ENCODE measurements at regions not wholly inside any gene's neighbourhood (a gene's known extent, or its start where the extent isn't known, plus 50 kb on each side); places are given as distances from the start of the nearest gene placed in this dataset.
A peak's percentile ranks its signal among the peaks of the same experiment; 100 is the strongest.

- TF ChIP-seq YY1 (IDR thresholded peaks at IDR 0.05; ENCODE audit: insufficient read depth, insufficient read length) = no peak
- TF ChIP-seq SUZ12 (IDR thresholded peaks at IDR 0.05; ENCODE audit: extremely low read depth, insufficient read depth, insufficient read length) = no peak
- TF ChIP-seq ZNF274 (IDR thresholded peaks at IDR 0.05; ENCODE audit: low read depth, low read length) = no peak
- DNase-seq (ENCODE audit: low read depth, low spot score) = no peak
- Histone ChIP-seq H3K4me3 (ENCODE audit: insufficient read length, low read depth) (no peak overlapping the region), H3K4me1 (ENCODE audit: insufficient read depth, insufficient read length) (no peaks in the 10 kb centered on the region), H3K27me3 (ENCODE audit: insufficient read depth, insufficient read length) (no peaks in the 10 kb centered on the region), H3K36me3 (ENCODE audit: insufficient read depth, insufficient read length, low read length) (no peaks in the 10 kb centered on the region), H3K9me3 (ENCODE audit: insufficient read depth, low read length) (no peaks in the 10 kb centered on the region), H3K9ac (ENCODE audit: insufficient read length, low read depth) (no peak overlapping the region)
Observed at GRCh38 chr10:2938869-2939268, 128.5 kb upstream of the PFKP start.

- Histone ChIP-seq H3K9me3 (ENCODE audit: insufficient read depth, low read length) (no peaks in the 10 kb centered on the region), H3K4me1 (ENCODE audit: insufficient read depth, insufficient read length) (no peaks in the 10 kb centered on the region), H3K27me3 (ENCODE audit: insufficient read depth, insufficient read length) (no peaks in the 10 kb centered on the region), H3K9ac (ENCODE audit: insufficient read length, low read depth) (no peak overlapping the region), H3K36me3 (ENCODE audit: insufficient read depth, insufficient read length, low read length) (no peaks in the 10 kb centered on the region), H3K4me3 (ENCODE audit: insufficient read length, low read depth) (no peak overlapping the region)
- DNase-seq (ENCODE audit: low read depth, low spot score) = no peak
- TF ChIP-seq ZNF274 (IDR thresholded peaks at IDR 0.05; ENCODE audit: low read depth, low read length) (no peak), SUZ12 (IDR thresholded peaks at IDR 0.05; ENCODE audit: extremely low read depth, insufficient read depth, insufficient read length) (no peak), YY1 (IDR thresholded peaks at IDR 0.05; ENCODE audit: insufficient read depth, insufficient read length) (no peak)
Observed at GRCh38 chr10:2936816-2937215, 130.5 kb upstream of the PFKP start.

GRCh38 chr10:2935647-2936386 lies 131.5 kb upstream of the PFKP start:
- Histone ChIP-seq H3K27me3 (ENCODE audit: insufficient read depth, insufficient read length) (no peaks in the 10 kb centered on the region), H3K4me3 (ENCODE audit: insufficient read length, low read depth) (no peak overlapping the region), H3K9ac (ENCODE audit: insufficient read length, low read depth) (no peak overlapping the region), H3K4me1 (ENCODE audit: insufficient read depth, insufficient read length) (no peaks in the 10 kb centered on the region), H3K9me3 (ENCODE audit: insufficient read depth, low read length) (no peaks in the 10 kb centered on the region), H3K36me3 (ENCODE audit: insufficient read depth, insufficient read length, low read length) (no peaks in the 10 kb centered on the region)
- no peak for DNase-seq (ENCODE audit: low read depth, low spot score)
- TF ChIP-seq ZNF274 (IDR thresholded peaks at IDR 0.05; ENCODE audit: low read depth, low read length) = no peak
- TF ChIP-seq SUZ12 (IDR thresholded peaks at IDR 0.05; ENCODE audit: extremely low read depth, insufficient read depth, insufficient read length) = no peak
- no peak for TF ChIP-seq YY1 (IDR thresholded peaks at IDR 0.05; ENCODE audit: insufficient read depth, insufficient read length)

GRCh38 chr10:2933924-2934323 lies 133.4 kb upstream of the PFKP start:
- Histone ChIP-seq H3K4me3 (ENCODE audit: insufficient read length, low read depth) (no peak overlapping the region), H3K36me3 (ENCODE audit: insufficient read depth, insufficient read length, low read length) (no peaks in the 10 kb centered on the region), H3K9ac (ENCODE audit: insufficient read length, low read depth) (no peak overlapping the region), H3K9me3 (ENCODE audit: insufficient read depth, low read length) (no peaks in the 10 kb centered on the region), H3K27me3 (ENCODE audit: insufficient read depth, insufficient read length) (no peaks in the 10 kb centered on the region), H3K4me1 (ENCODE audit: insufficient read depth, insufficient read length) (no peaks in the 10 kb centered on the region)
- no peak for DNase-seq (ENCODE audit: low read depth, low spot score)
- no peak for TF ChIP-seq ZNF274 (IDR thresholded peaks at IDR 0.05; ENCODE audit: low read depth, low read length)
- TF ChIP-seq YY1 (IDR thresholded peaks at IDR 0.05; ENCODE audit: insufficient read depth, insufficient read length) = no peak
- TF ChIP-seq SUZ12 (IDR thresholded peaks at IDR 0.05; ENCODE audit: extremely low read depth, insufficient read depth, insufficient read length) = no peak

GRCh38 chr10:2933519-2933918 lies 133.8 kb upstream of the PFKP start:
- Histone ChIP-seq H3K9me3 (ENCODE audit: insufficient read depth, low read length) (no peaks in the 10 kb centered on the region), H3K4me1 (ENCODE audit: insufficient read depth, insufficient read length) (no peaks in the 10 kb centered on the region), H3K27me3 (ENCODE audit: insufficient read depth, insufficient read length) (no peaks in the 10 kb centered on the region), H3K4me3 (ENCODE audit: insufficient read length, low read depth) (no peak overlapping the region), H3K9ac (ENCODE audit: insufficient read length, low read depth) (no peak overlapping the region), H3K36me3 (ENCODE audit: insufficient read depth, insufficient read length, low read length) (no peaks in the 10 kb centered on the region)
- no peak for DNase-seq (ENCODE audit: low read depth, low spot score)
- no peak for TF ChIP-seq YY1 (IDR thresholded peaks at IDR 0.05; ENCODE audit: insufficient read depth, insufficient read length)
- TF ChIP-seq SUZ12 (IDR thresholded peaks at IDR 0.05; ENCODE audit: extremely low read depth, insufficient read depth, insufficient read length) = no peak
- no peak for TF ChIP-seq ZNF274 (IDR thresholded peaks at IDR 0.05; ENCODE audit: low read depth, low read length)

- Histone ChIP-seq H3K36me3 (ENCODE audit: insufficient read depth, insufficient read length, low read length) (no peaks in the 10 kb centered on the region), H3K4me1 (ENCODE audit: insufficient read depth, insufficient read length) (no peaks in the 10 kb centered on the region), H3K9ac (ENCODE audit: insufficient read length, low read depth) (no peak overlapping the region), H3K27me3 (ENCODE audit: insufficient read depth, insufficient read length) (no peaks in the 10 kb centered on the region), H3K9me3 (ENCODE audit: insufficient read depth, low read length) (no peaks in the 10 kb centered on the region), H3K4me3 (ENCODE audit: insufficient read length, low read depth) (no peak overlapping the region)
- TF ChIP-seq ZNF274 (IDR thresholded peaks at IDR 0.05; ENCODE audit: low read depth, low read length) = no peak
- no peak for TF ChIP-seq SUZ12 (IDR thresholded peaks at IDR 0.05; ENCODE audit: extremely low read depth, insufficient read depth, insufficient read length)
- no peak for TF ChIP-seq YY1 (IDR thresholded peaks at IDR 0.05; ENCODE audit: insufficient read depth, insufficient read length)
- no peak for DNase-seq (ENCODE audit: low read depth, low spot score)
Observed at GRCh38 chr10:2933071-2933470, 134.3 kb upstream of the PFKP start.

- H3K4me3 ChIP-seq (ENCODE audit: insufficient read length, low read depth) = no peak overlapping the region
- no peaks in the 10 kb centered on the region for H3K27me3 ChIP-seq (ENCODE audit: insufficient read depth, insufficient read length)
- no peaks in the 10 kb centered on the region for H3K9me3 ChIP-seq (ENCODE audit: insufficient read depth, low read length)
- DNase-seq (ENCODE audit: low read depth, low spot score) = peak; percentile 11
- H3K36me3 ChIP-seq (ENCODE audit: insufficient read depth, insufficient read length, low read length) = no peaks in the 10 kb centered on the region
- TF ChIP-seq YY1 (IDR thresholded peaks at IDR 0.05; ENCODE audit: insufficient read depth, insufficient read length) = no peak
- no peak for TF ChIP-seq SUZ12 (IDR thresholded peaks at IDR 0.05; ENCODE audit: extremely low read depth, insufficient read depth, insufficient read length)
- no peak for TF ChIP-seq ZNF274 (IDR thresholded peaks at IDR 0.05; ENCODE audit: low read depth, low read length)
- no peaks in the 10 kb centered on the region for H3K4me1 ChIP-seq (ENCODE audit: insufficient read depth, insufficient read length)
- no peak overlapping the region for H3K9ac ChIP-seq (ENCODE audit: insufficient read length, low read depth)
Observed at GRCh38 chr10:2929480-2930258, 137.7 kb upstream of the PFKP start.

All from NT2/D1 (cell line).